Karpas-422 (cell line): ENCODE measurements at regions not wholly inside any gene's neighbourhood (a gene's known extent, or its start where the extent isn't known, plus 50 kb on each side); places are given as distances from the start of the nearest gene placed in this dataset.

Source experiments
- DNase-seq: peaks from one replicate; pipeline ENCODE4 v3.0.0-alpha.2; 2015
- H2AFZ ChIP-seq: fragments of 200-600 bp; sonication (generic); 2 replicates; pipeline ENCODE4 v1.6.1; 2014; ENCODE audit warnings: antibody characterized with exemption, low read length, mixed read lengths
- H3K27ac ChIP-seq: fragments of 200-600 bp; sonication (generic); 2 replicates; pipeline ENCODE4 v1.5.1; 2014; ENCODE audit warnings: mild to moderate bottlenecking, low read length, moderate library complexity
- H3K27me3 ChIP-seq: fragments of 200-600 bp; sonication (generic); 2 replicates; pipeline ENCODE4 v1.6.1; 2014; ENCODE audit warnings: low read length, mixed read lengths
- H3K36me3 ChIP-seq: fragments of 200-600 bp; sonication (generic); 2 replicates; pipeline ENCODE4 v1.6.1; 2014; ENCODE audit warnings: low read length, mixed read lengths; ENCODE audit not compliant: insufficient read depth
- H3K4me1 ChIP-seq: fragments of 200-600 bp; sonication (generic); 2 replicates; pipeline ENCODE4 v1.6.1; 2014; ENCODE audit warnings: mild to moderate bottlenecking, low read length, mixed read lengths
- H3K4me2 ChIP-seq: fragments of 200-600 bp; sonication (generic); 2 replicates; pipeline ENCODE4 v1.6.1; 2014; ENCODE audit warnings: low read length, low read depth, mild to moderate bottlenecking; ENCODE audit not compliant: poor library complexity, severe bottlenecking
- H3K4me3 ChIP-seq: fragments of 200-600 bp; sonication (generic); 2 replicates; pipeline ENCODE4 v1.5.1; 2014; ENCODE audit warnings: mild to moderate bottlenecking, antibody characterized with exemption, low read length, mixed read lengths
- H3K79me2 ChIP-seq: fragments of 200-600 bp; sonication (generic); 2 replicates; pipeline ENCODE4 v1.6.1; 2014; ENCODE audit warnings: mild to moderate bottlenecking, low read length, mixed read lengths
- H3K9ac ChIP-seq: fragments of 200-600 bp; sonication (generic); 2 replicates; pipeline ENCODE4 v1.6.0; 2014; ENCODE audit warnings: low read length
- H3K9me2 ChIP-seq: fragments of 200-600 bp; sonication (generic), shearing (Covaris generic); replicated peaks from 2 replicates; pipeline ENCODE4 v1.6.0; 2014; ENCODE audit warnings: mild to moderate bottlenecking, low read length, moderate library complexity; ENCODE audit not compliant: insufficient read depth
- H3K9me3 ChIP-seq: fragments of 300-700, 200-600 bp; sonication (generic); 2 replicates; pipeline ENCODE4 v1.6.1; 2014; ENCODE audit warnings: low read length, mixed read lengths
- H4K20me1 ChIP-seq: fragments of 200-600 bp; sonication (generic); 2 replicates; pipeline ENCODE4 v1.6.1; 2014; ENCODE audit warnings: mild to moderate bottlenecking, antibody characterized with exemption, low read length, low read depth; ENCODE audit not compliant: insufficient read depth

DNA sequence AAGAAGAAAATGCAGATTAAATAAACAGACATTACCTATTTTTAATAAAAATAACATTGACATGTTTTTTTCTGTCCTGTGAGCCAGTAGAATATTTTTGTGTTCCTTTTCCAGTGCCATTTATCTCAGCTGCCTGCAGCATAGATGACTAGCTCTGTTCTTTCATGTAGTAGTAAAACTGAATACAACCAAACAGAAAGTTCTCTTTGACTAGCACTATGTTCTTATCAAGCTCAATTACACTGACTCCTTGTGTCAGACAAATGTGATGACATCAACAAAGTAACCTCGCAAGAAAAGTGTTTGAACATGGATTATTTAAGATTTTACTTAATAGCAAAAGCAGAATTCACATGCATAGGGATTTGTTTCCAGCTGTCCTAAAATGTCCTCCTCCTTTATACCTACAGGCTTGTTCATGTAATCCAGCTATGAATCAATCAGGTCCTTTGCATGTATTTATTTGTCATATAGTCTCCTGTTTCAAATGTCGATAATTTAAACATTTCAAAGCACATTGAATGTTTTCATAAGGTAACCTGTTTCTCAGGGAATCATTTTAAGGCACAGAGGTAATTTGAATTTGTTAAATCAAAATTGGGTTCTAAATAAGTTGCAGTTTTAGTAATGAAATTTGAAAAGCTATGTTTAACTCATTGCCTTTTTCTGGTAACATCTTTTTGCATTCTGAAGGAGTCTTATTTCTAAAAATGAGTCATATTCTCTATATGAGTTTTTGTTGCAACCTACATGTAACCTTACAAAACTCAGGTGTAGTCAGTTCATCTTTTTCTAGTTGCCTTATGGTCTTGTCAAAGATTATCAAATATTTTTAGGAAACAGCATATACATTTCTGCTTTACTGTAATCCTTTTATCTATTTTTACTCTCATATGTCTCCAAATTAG is 215.3 kb upstream of the GULP1 start:
- Histone ChIP-seq H3K36me3 (no peaks in the 10 kb centered on the region), H3K27me3 (no peaks in the 10 kb centered on the region), H3K9me3 (peaks cover 24% of the 10 kb centered on the region), H3K4me1 (no peaks in the 10 kb centered on the region), H3K79me2 (no peaks in the 10 kb centered on the region), H3K4me2 (no peak overlapping the region), H2AFZ (no peak overlapping the region), H3K9me2 (0 out of 2 replicates have a peak, but pooled peaks cover 2% of the 10 kb centered on the region), H4K20me1 (no peaks in the 10 kb centered on the region), H3K9ac (no peak overlapping the region), H3K27ac (no peak overlapping the region), H3K4me3 (no peak overlapping the region)
- DNase-seq: no peak

DNA sequence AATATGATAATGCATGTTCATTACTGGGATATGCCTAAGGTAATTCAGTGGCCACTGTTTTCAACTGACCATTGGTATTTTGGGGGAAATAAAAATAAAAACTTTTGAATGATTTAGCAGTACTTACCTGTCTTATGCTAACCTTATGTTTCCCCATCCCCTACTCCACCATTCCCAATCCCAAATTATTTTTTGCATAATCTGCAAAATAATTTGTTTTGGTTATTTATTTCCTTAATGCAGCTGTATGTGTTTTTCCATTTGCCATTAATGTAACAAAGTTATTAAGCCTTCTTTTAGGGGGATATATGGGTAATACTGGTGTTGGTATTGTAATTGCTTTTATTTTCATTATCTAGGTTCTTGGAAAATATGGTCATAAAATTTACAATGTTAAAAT is 213.9 kb upstream of the GULP1 start:
- H3K27ac ChIP-seq: no peak overlapping the region
- H3K4me2 ChIP-seq: no peak overlapping the region
- H3K9me2 ChIP-seq: 0 out of 2 replicates have a peak, but pooled peaks cover 2% of the 10 kb centered on the region
- H4K20me1 ChIP-seq: no peaks in the 10 kb centered on the region
- H3K4me3 ChIP-seq: no peak overlapping the region
- no peak overlapping the region for H2AFZ ChIP-seq
- DNase-seq: no peak
- no peaks in the 10 kb centered on the region for H3K36me3 ChIP-seq
- no peaks in the 10 kb centered on the region for H3K79me2 ChIP-seq
- no peak overlapping the region for H3K9ac ChIP-seq
- no peaks in the 10 kb centered on the region for H3K4me1 ChIP-seq
- peaks cover 22% of the 10 kb centered on the region for H3K9me3 ChIP-seq
- H3K27me3 ChIP-seq: no peaks in the 10 kb centered on the region

DNA sequence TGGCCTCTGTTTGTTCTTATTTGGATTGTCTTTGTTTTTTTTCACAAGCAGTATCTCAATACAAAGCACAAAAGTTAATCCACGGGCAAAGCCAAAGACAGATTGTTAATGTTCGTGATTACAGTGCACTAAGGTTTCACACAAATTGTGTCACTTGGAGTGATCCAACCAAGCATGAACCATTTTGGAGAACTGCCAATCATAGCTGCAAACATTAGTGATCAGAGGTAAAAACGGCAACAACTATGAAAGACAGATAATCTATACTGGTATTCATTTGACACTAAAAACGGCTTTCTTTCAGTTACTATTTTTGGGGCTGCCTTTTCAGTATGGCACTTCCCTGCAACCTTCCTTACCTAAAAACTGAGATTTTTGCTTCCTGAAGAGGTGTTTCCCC is 213.1 kb upstream of the GULP1 start:
- Histone ChIP-seq H3K27ac (no peak overlapping the region), H4K20me1 (no peaks in the 10 kb centered on the region), H3K9me3 (peaks cover 22% of the 10 kb centered on the region), H2AFZ (no peak overlapping the region), H3K4me2 (no peak overlapping the region), H3K27me3 (no peaks in the 10 kb centered on the region), H3K79me2 (no peaks in the 10 kb centered on the region), H3K4me1 (no peaks in the 10 kb centered on the region), H3K9ac (no peak overlapping the region), H3K4me3 (no peak overlapping the region), H3K9me2 (0 out of 2 replicates have a peak, but pooled peaks cover 2% of the 10 kb centered on the region), H3K36me3 (no peaks in the 10 kb centered on the region)
- DNase-seq: no peak

DNA sequence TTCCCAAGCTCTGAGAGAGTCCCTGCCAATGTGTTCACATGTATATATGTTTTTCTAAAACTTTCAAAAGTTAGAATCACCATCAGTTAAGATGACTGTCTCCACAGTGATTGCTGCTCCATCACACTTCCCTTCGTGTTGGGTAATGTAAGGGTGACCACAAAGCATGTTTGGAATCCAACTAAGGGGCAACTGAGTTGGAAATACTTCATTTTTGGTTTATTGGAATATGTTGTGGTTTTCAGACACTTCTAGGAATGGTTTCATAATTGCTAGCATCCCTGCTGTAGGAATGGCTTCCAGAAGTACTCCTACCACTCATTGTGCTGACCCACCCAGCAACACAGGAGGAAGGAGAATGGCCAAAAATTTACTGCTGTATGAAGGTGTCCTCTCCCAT is 212.5 kb upstream of the GULP1 start:
- Histone ChIP-seq H3K27ac (no peak overlapping the region), H2AFZ (no peak overlapping the region)

DNA sequence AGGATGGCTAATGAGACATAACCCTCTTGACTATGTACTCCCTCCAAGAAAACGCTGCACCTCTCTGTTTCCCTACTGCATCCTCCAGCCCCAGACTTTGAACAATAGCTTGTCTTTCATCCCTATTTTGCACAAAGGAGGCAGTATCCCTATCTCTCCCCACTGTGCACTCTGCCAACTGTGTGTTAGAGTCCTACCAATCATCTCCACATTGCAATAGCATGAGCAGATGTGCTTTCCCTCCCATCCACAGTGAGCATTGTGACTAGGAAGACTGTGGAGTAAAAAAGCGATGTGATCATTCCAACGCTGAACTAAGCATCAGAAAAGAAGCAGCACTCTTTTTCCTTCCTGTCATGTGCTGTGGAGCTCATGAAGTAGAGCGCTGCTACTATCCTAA is 206.3 kb upstream of the GULP1 start:
- no peak overlapping the region for H3K4me3 ChIP-seq
- H3K4me2 ChIP-seq: no peak overlapping the region
- H3K9me2 ChIP-seq: no peaks in the 10 kb centered on the region
- no peaks in the 10 kb centered on the region for H3K27me3 ChIP-seq
- no peaks in the 10 kb centered on the region for H4K20me1 ChIP-seq
- H3K79me2 ChIP-seq: no peaks in the 10 kb centered on the region
- H3K36me3 ChIP-seq: no peaks in the 10 kb centered on the region
- H3K27ac ChIP-seq: no peak overlapping the region
- no peaks in the 10 kb centered on the region for H3K4me1 ChIP-seq
- H3K9ac ChIP-seq: no peak overlapping the region
- peaks cover 12% of the 10 kb centered on the region for H3K9me3 ChIP-seq
- H2AFZ ChIP-seq: no peak overlapping the region
- no peak for DNase-seq

More for the DNA sequence above, 212.5 kb upstream of the GULP1 start:
- H3K4me1 ChIP-seq: no peaks in the 10 kb centered on the region
- no peaks in the 10 kb centered on the region for H3K9me2 ChIP-seq
- H3K9me3 ChIP-seq: peaks cover 17% of the 10 kb centered on the region
- no peaks in the 10 kb centered on the region for H3K79me2 ChIP-seq
- H3K36me3 ChIP-seq: no peaks in the 10 kb centered on the region
- no peak overlapping the region for H3K4me2 ChIP-seq
- H3K9ac ChIP-seq: no peak overlapping the region
- no peak overlapping the region for H3K4me3 ChIP-seq
- no peaks in the 10 kb centered on the region for H4K20me1 ChIP-seq
- no peaks in the 10 kb centered on the region for H3K27me3 ChIP-seq
- no peak for DNase-seq

DNA sequence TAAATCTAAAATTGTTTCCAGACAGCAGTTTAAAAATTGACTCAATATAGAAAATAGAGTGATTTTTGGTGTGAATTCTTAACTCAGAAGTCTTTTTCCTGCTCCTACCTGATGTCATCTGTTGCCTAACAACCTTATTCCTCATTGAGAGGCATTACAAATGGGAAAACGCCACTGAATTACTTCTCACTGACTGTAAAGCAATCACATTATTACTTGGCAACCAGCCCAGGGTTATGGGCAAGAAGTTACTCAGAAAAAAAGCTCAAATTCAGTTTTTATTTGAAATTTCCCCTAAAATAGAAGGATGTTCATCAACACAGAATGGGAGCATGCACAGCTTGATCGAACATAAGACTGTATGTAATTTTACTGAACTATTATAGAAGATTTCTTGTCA is 201.8 kb upstream of the GULP1 start:
- no peaks in the 10 kb centered on the region for H3K9me2 ChIP-seq
- no peaks in the 10 kb centered on the region for H3K79me2 ChIP-seq
- H3K27ac ChIP-seq: no peak overlapping the region
- no peak overlapping the region for H3K4me2 ChIP-seq
- no peaks in the 10 kb centered on the region for H3K27me3 ChIP-seq
- no peak overlapping the region for H3K4me3 ChIP-seq
- H3K36me3 ChIP-seq: no peaks in the 10 kb centered on the region
- no peaks in the 10 kb centered on the region for H3K4me1 ChIP-seq
- no peak for DNase-seq
- H3K9ac ChIP-seq: no peak overlapping the region
- no peak overlapping the region for H2AFZ ChIP-seq
- peaks cover 30% of the 10 kb centered on the region for H3K9me3 ChIP-seq
- no peaks in the 10 kb centered on the region for H4K20me1 ChIP-seq

DNA sequence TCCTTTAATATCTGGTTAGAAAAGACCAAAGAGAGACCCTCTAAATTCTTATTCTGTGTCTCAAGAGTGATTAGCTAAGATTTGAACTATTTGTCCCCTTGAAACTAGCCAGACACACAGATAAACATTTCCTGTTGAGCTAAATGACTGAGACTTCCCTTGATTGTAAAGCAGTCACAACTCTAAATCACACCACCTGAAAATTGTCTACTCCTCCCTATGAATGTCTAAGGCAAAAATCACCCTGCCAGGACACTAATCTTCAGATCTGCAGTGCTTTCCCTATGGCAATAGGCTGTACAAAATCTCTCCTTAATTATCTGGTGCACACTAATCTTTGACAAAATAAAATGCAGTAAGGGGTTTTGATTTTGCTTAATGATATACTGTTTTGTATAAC is 200.5 kb upstream of the GULP1 start:
- no peaks in the 10 kb centered on the region for H3K79me2 ChIP-seq
- H3K9me3 ChIP-seq: peaks cover 26% of the 10 kb centered on the region
- no peaks in the 10 kb centered on the region for H3K9me2 ChIP-seq
- no peak overlapping the region for H3K4me2 ChIP-seq
- H3K4me3 ChIP-seq: no peak overlapping the region
- H3K27ac ChIP-seq: no peak overlapping the region
- DNase-seq: no peak
- H3K36me3 ChIP-seq: no peaks in the 10 kb centered on the region
- no peaks in the 10 kb centered on the region for H3K4me1 ChIP-seq
- H3K27me3 ChIP-seq: no peaks in the 10 kb centered on the region
- no peaks in the 10 kb centered on the region for H4K20me1 ChIP-seq
- H3K9ac ChIP-seq: no peak overlapping the region
- no peak overlapping the region for H2AFZ ChIP-seq

DNA sequence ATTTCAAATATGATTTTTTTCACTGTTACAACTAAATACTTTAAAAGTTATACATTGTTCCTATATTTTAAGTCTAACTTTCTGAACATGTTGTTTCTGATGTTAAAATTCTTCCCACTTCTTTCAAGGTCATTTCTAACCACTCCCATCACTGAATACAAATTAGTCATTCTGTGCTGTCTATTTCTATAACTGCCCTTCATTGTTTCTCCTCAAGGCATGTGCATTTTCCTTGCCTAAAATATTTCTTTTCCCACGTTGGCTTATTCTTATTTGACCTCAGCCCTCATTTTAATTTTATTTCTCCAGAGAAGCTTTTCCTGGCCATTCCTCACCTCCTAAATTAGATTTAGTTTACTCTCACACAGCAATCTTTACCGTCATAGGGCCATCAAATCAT is 198.9 kb upstream of the GULP1 start:
- H4K20me1 ChIP-seq: no peaks in the 10 kb centered on the region
- no peaks in the 10 kb centered on the region for H3K36me3 ChIP-seq
- no peaks in the 10 kb centered on the region for H3K9me2 ChIP-seq
- no peak overlapping the region for H2AFZ ChIP-seq
- no peak overlapping the region for H3K9ac ChIP-seq
- H3K4me1 ChIP-seq: no peaks in the 10 kb centered on the region
- no peak overlapping the region for H3K4me2 ChIP-seq
- H3K4me3 ChIP-seq: no peak overlapping the region
- no peak overlapping the region for H3K27ac ChIP-seq
- H3K27me3 ChIP-seq: no peaks in the 10 kb centered on the region
- DNase-seq: no peak
- peaks cover 26% of the 10 kb centered on the region for H3K9me3 ChIP-seq
- no peaks in the 10 kb centered on the region for H3K79me2 ChIP-seq
